GM21515 (cell line): ENCODE measurements at regions not wholly inside any gene's neighbourhood (a gene's known extent, or its start where the extent isn't known, plus 50 kb on each side); places are given as distances from the start of the nearest gene placed in this dataset.
"Not testable (repeated sequence)": the region's sequence is repeated elsewhere in the genome, so short reads cannot be mapped to it uniquely, and the experiment has no call there.

Source experiments
- ATAC-seq: cut with Tn5 transposase; IDR thresholded peaks from one replicate; pipeline ENCODE4 v1.9.1; 2021; ENCODE audit not compliant: unreplicated experiment

- not testable (repeated sequence) for ATAC-seq
Observed at GRCh38 chr1:95297906-95298305, 63.9 kb downstream of the RWDD3 start.

- ATAC-seq, result no peak
Observed at GRCh38 chr1:95301091-95301490, 67.1 kb downstream of the RWDD3 start.

GRCh38 chr1:95301614-95302013, 67.6 kb downstream of the RWDD3 start:
- no peak for ATAC-seq

- ATAC-seq, result no peak
Observed at GRCh38 chr1:95304803-95305202, 70.8 kb downstream of the RWDD3 start.

GRCh38 chr1:95308276-95309030, 74.4 kb downstream of the RWDD3 start:
- no peak for ATAC-seq

GRCh38 chr1:95309031-95309471, 75.0 kb downstream of the RWDD3 start:
- no peak for ATAC-seq

- ATAC-seq, result no peak
Observed at GRCh38 chr1:95311014-95311413, 77.0 kb downstream of the RWDD3 start.

- no peak for ATAC-seq
Observed at GRCh38 chr1:95311762-95312161, 77.8 kb downstream of the RWDD3 start.

GRCh38 chr1:95312181-95312580, 78.2 kb downstream of the RWDD3 start:
- no peak for ATAC-seq

GRCh38 chr1:95313527-95313926, 79.5 kb downstream of the RWDD3 start:
- ATAC-seq, result no peak

- no peak for ATAC-seq
Observed at GRCh38 chr1:95321531-95321930, 87.5 kb downstream of the RWDD3 start.

GRCh38 chr1:95323123-95323522, 89.1 kb downstream of the RWDD3 start:
- no peak for ATAC-seq

- ATAC-seq, result no peak
Observed at GRCh38 chr1:95325349-95325748, 91.3 kb downstream of the RWDD3 start.

- ATAC-seq, result no peak
Observed at GRCh38 chr1:95326023-95326422, 92.0 kb downstream of the RWDD3 start.

GRCh38 chr1:95332754-95333153, 98.7 kb downstream of the RWDD3 start:
- ATAC-seq, result no peak

GRCh38 chr1:95339377-95339776, 105.4 kb downstream of the RWDD3 start:
- no peak for ATAC-seq

GRCh38 chr1:95340061-95340460, 106.1 kb downstream of the RWDD3 start:
- ATAC-seq, result no peak

- ATAC-seq, result no peak
Observed at GRCh38 chr1:95352767-95353166, 118.8 kb downstream of the RWDD3 start.

- no peak for ATAC-seq
Observed at GRCh38 chr1:95353194-95353593, 119.2 kb downstream of the RWDD3 start.

GRCh38 chr1:95364546-95364945, 130.5 kb downstream of the RWDD3 start:
- no peak for ATAC-seq

- ATAC-seq, result no peak
Observed at GRCh38 chr1:95366498-95366897, 132.5 kb downstream of the RWDD3 start.

- ATAC-seq, result no peak
Observed at GRCh38 chr1:95368178-95368577, 134.2 kb downstream of the RWDD3 start.
